GM23338 (cell line): ENCODE measurements at regions not wholly inside any gene's neighbourhood (a gene's known extent, or its start where the extent isn't known, plus 50 kb on each side); places are given as distances from the start of the nearest gene placed in this dataset.

Source experiments
- ATAC-seq: fragments of 200-7000 bp; cut with Tn5 transposase; 3 replicates; pipeline ENCODE4 v1.9.1; 2020
- DNase-seq: peaks from one replicate; pipeline ENCODE4 v3.0.0-alpha.2; 2015; ENCODE audit warnings: low spot score
- H2AFZ ChIP-seq: fragments of 200-600 bp; sonication (generic); 2 replicates; pipeline ENCODE4 v1.8.0; 2016; ENCODE audit warnings: antibody characterized with exemption, mild to moderate bottlenecking, moderate library complexity
- H3F3A ChIP-seq: fragments of 200-600 bp; sonication (generic); replicated peaks from 2 replicates; pipeline ENCODE4 v1.8.0; 2017; ENCODE audit warnings: antibody characterized with exemption, mixed run types, low read depth
- H3K27ac ChIP-seq: fragments of 200-600 bp; sonication (generic); 2 replicates; pipeline ENCODE4 v1.6.1; 2016; ENCODE audit warnings: low read depth
- H3K27me3 ChIP-seq: fragments of 200-600 bp; sonication (generic); 2 replicates; pipeline ENCODE4 v1.8.0; 2016; ENCODE audit warnings: mild to moderate bottlenecking, mixed run types, moderate library complexity; ENCODE audit not compliant: insufficient read depth
- H3K36me3 ChIP-seq: fragments of 200-600 bp; sonication (generic); 2 replicates; pipeline ENCODE4 v1.8.0; 2016; ENCODE audit warnings: mild to moderate bottlenecking; ENCODE audit not compliant: insufficient read depth
- H3K4me1 ChIP-seq: fragments of 200-600 bp; sonication (generic); 2 replicates; pipeline ENCODE4 v1.8.0; 2016; ENCODE audit warnings: mild to moderate bottlenecking, moderate library complexity; ENCODE audit not compliant: insufficient read depth
- H3K4me2 ChIP-seq: fragments of 200-600 bp; sonication (generic); 2 replicates; pipeline ENCODE4 v1.7.1; 2017; ENCODE audit warnings: mixed run types
- H3K4me3 ChIP-seq: fragments of 200-600 bp; sonication (generic); 2 replicates; pipeline ENCODE4 v1.6.1; 2016; ENCODE audit warnings: mixed run types
- H3K79me2 ChIP-seq: fragments of 200-600 bp; sonication (generic); replicated peaks from 2 replicates; pipeline ENCODE4 v1.8.0; 2017; ENCODE audit warnings: mild to moderate bottlenecking; ENCODE audit not compliant: insufficient read depth
- H3K9me2 ChIP-seq: fragments of 200-600 bp; sonication (generic); 2 replicates; pipeline ENCODE4 v1.8.0; 2017; ENCODE audit not compliant: insufficient read depth
- H4K20me1 ChIP-seq: fragments of 200-600 bp; sonication (generic); replicated peaks from 2 replicates; pipeline ENCODE4 v1.8.0; 2017; ENCODE audit warnings: mild to moderate bottlenecking; ENCODE audit not compliant: insufficient read depth
- H3K27ac Mint-ChIP-seq: 2 replicates; pipeline ENCODE4 v1.8.0; 2020; ENCODE audit warnings: inconsistent platforms, mild to moderate bottlenecking, moderate library complexity, mixed read lengths
- H3K27me3 Mint-ChIP-seq: 3 replicates; pipeline ENCODE4 v1.8.0; 2022; ENCODE audit warnings: low read depth, mild to moderate bottlenecking, moderate library complexity, mixed read lengths, inconsistent platforms; ENCODE audit not compliant: insufficient read depth, poor library complexity
- H3K36me3 Mint-ChIP-seq: 3 replicates; pipeline ENCODE4 v1.8.0; 2021; ENCODE audit warnings: low read depth, mild to moderate bottlenecking, inconsistent platforms, moderate library complexity, mixed read lengths
- H3K4me1 Mint-ChIP-seq: 3 replicates; pipeline ENCODE4 v1.8.0; 2020; ENCODE audit warnings: mild to moderate bottlenecking, inconsistent platforms, mixed read lengths
- H3K4me3 Mint-ChIP-seq: 3 replicates; pipeline ENCODE4 v1.8.0; 2021; ENCODE audit warnings: moderate library complexity, mild to moderate bottlenecking, inconsistent platforms, mixed read lengths
- H3K9me3 Mint-ChIP-seq: 3 replicates; pipeline ENCODE4 v1.8.0; 2020; ENCODE audit warnings: moderate library complexity, mild to moderate bottlenecking, inconsistent platforms, mixed read lengths
- CREB1 ChIP-seq: fragments of 250-450 bp; sonication (Bioruptor Pico); IDR thresholded peaks from 2 replicates; pipeline ENCODE4 v1.5.0; 2020; ENCODE audit warnings: low read depth, mild to moderate bottlenecking, moderate library complexity
- EZH2 ChIP-seq: fragments of 200-600 bp; sonication (generic); IDR thresholded peaks from one replicate; pipeline ENCODE4 v1.8.0; 2017; ENCODE audit warnings: antibody characterized with exemption, mild to moderate bottlenecking, low read depth; ENCODE audit not compliant: unreplicated experiment
- EZH2phosphoT487 ChIP-seq: fragments of 200-600 bp; sonication (generic); IDR thresholded peaks from one replicate; pipeline ENCODE4 v1.8.1; 2018; ENCODE audit warnings: antibody characterized with exemption; ENCODE audit not compliant: unreplicated experiment
- NANOG ChIP-seq: IDR thresholded peaks from 2 replicates; pipeline ENCODE4 v1.6.1; 2016; ENCODE audit warnings: antibody characterized with exemption, borderline replicate concordance
- STAT1 ChIP-seq: IDR thresholded peaks from one replicate; pipeline ENCODE4 v1.6.1; 2016; ENCODE audit warnings: antibody characterized with exemption; ENCODE audit not compliant: unreplicated experiment
- ZNF114 ChIP-seq: fragments of 250-450 bp; sonication (Bioruptor Pico); IDR thresholded peaks from 2 replicates; pipeline ENCODE4 v1.5.0; 2020; ENCODE audit warnings: mild to moderate bottlenecking, moderate library complexity
- ZNF331 ChIP-seq: fragments of 250-450 bp; sonication (Bioruptor Pico); IDR thresholded peaks from 2 replicates; pipeline ENCODE4 v1.5.0; 2020; ENCODE audit warnings: low read depth, mild to moderate bottlenecking, moderate library complexity
- TF ChIP-seq, protein P1 (sequence below), 2 experiments: fragments of 200-600 bp in 1 of 2; sonication (generic) in 1 of 2; conservative IDR thresholded peaks; 2 replicates each; pipeline versions ENCODE4 v1.5.1 to v1.6.1; 2016 to 2017; ENCODE audit warnings: antibody characterized with exemption in 2 of 2, low read depth in 2 of 2, mild to moderate bottlenecking in 2 of 2, moderate library complexity in 1 of 2
- TF ChIP-seq, protein P2 (sequence below): IDR thresholded peaks from 2 replicates; pipeline ENCODE4 v1.6.1; 2016; ENCODE audit warnings: antibody characterized with exemption
- TF ChIP-seq, protein P3 (sequence below): fragments of 250-450 bp; sonication (Bioruptor Pico); IDR thresholded peaks from 2 replicates; pipeline ENCODE4 v1.5.0; 2020; ENCODE audit warnings: mild to moderate bottlenecking, moderate library complexity

DNA sequence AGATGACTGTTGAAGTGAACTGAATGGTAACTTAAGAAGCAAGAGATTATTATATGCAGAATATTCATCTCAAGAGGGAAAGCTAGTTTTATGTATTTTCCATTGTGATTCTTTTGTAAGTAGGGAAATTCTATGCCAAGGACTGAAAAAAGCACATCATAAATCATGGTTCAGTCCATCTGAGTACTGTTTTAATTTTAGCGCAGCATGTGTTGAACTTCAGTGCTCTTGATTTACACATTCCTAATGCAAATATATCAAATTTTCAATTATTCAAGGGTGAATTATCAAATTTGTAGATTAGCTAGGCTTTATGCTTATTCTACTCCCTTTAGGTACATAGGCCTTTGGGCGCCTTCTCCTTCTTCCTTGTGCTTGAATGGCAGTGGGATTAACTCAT, 50.3 kb upstream of the TCF12 start:
- TF ChIP-seq ZNF114 (no peak), STAT1 (no peak), EZH2 (no peak), NANOG (no peak), CREB1 (CRISPR knock-in tag) (no peak)
- Histone ChIP-seq H3K79me2 (no peaks in the 10 kb centered on the region), H2AFZ (no peak overlapping the region), H3K27me3 (no peaks in the 10 kb centered on the region), H3F3A (no peaks in the 10 kb centered on the region), H3K4me1 (peaks cover 2% of the 10 kb centered on the region; the same call in 1 of the 2 replicates), H4K20me1 (no peaks in the 10 kb centered on the region), H3K27ac (no peak overlapping the region), H3K4me2 (no peak overlapping the region), H3K36me3 (no peaks in the 10 kb centered on the region), H3K4me3 (no peak overlapping the region), H3K9me2 (no peaks in the 10 kb centered on the region)
- H3K9me3 Mint-ChIP-seq: no peaks in the 10 kb centered on the region
- ATAC-seq (no peak), DNase-seq (no peak)
- H3K4me3 Mint-ChIP-seq: no peak overlapping the region
- no peaks in the 10 kb centered on the region for H3K36me3 Mint-ChIP-seq
- peaks cover 13% of the 10 kb centered on the region; the same call in 2 of the 3 replicates for H3K4me1 Mint-ChIP-seq
- H3K27ac Mint-ChIP-seq: no peak overlapping the region
- H3K27me3 Mint-ChIP-seq: no peaks in the 10 kb centered on the region

DNA sequence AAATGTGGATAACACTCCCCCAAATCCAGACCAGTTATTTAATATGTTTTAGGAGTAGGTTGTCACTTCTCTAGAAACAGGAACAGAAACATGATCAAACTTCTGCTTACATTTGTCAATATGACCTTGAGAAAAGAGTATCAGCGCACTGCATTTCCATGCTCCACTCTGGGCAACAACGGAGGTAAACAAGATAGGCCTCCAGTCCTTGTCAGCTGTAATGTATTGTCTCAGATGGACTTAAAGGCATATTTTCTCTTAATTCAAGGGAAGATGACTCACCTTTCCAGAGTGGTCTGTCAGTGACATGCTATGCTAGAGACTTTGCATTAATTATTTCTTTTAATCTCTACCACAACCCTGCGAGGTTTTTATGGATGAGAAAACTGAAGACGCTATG, 51.6 kb upstream of the TCF12 start:
- Histone ChIP-seq H3K4me2 (no peak overlapping the region), H3K4me1 (peaks cover 2% of the 10 kb centered on the region; the same call in 1 of the 2 replicates), H3F3A (no peaks in the 10 kb centered on the region), H3K27me3 (no peaks in the 10 kb centered on the region), H4K20me1 (no peaks in the 10 kb centered on the region), H3K36me3 (no peaks in the 10 kb centered on the region), H2AFZ (no peak overlapping the region), H3K9me2 (no peaks in the 10 kb centered on the region), H3K4me3 (no peak overlapping the region), H3K27ac (no peak overlapping the region), H3K79me2 (no peaks in the 10 kb centered on the region)
- no peak overlapping the region for H3K4me3 Mint-ChIP-seq
- no peak for ATAC-seq
- H3K4me1 Mint-ChIP-seq: peaks cover 7% of the 10 kb centered on the region; the same call in 2 of the 3 replicates
- H3K36me3 Mint-ChIP-seq: no peaks in the 10 kb centered on the region
- H3K9me3 Mint-ChIP-seq: no peaks in the 10 kb centered on the region
- H3K27me3 Mint-ChIP-seq: no peaks in the 10 kb centered on the region
- DNase-seq: no peak
- H3K27ac Mint-ChIP-seq: no peak overlapping the region
- TF ChIP-seq, protein P1, sequence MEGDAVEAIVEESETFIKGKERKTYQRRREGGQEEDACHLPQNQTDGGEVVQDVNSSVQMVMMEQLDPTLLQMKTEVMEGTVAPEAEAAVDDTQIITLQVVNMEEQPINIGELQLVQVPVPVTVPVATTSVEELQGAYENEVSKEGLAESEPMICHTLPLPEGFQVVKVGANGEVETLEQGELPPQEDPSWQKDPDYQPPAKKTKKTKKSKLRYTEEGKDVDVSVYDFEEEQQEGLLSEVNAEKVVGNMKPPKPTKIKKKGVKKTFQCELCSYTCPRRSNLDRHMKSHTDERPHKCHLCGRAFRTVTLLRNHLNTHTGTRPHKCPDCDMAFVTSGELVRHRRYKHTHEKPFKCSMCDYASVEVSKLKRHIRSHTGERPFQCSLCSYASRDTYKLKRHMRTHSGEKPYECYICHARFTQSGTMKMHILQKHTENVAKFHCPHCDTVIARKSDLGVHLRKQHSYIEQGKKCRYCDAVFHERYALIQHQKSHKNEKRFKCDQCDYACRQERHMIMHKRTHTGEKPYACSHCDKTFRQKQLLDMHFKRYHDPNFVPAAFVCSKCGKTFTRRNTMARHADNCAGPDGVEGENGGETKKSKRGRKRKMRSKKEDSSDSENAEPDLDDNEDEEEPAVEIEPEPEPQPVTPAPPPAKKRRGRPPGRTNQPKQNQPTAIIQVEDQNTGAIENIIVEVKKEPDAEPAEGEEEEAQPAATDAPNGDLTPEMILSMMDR (conservative IDR thresholded peaks at IDR 0.05; ENCODE audit: low read depth in 2 of 2): no peak
- TF ChIP-seq ZNF331 (no peak), EZH2phosphoT487 (no peak), EZH2 (no peak), NANOG (no peak)
- TF ChIP-seq, protein P2, sequence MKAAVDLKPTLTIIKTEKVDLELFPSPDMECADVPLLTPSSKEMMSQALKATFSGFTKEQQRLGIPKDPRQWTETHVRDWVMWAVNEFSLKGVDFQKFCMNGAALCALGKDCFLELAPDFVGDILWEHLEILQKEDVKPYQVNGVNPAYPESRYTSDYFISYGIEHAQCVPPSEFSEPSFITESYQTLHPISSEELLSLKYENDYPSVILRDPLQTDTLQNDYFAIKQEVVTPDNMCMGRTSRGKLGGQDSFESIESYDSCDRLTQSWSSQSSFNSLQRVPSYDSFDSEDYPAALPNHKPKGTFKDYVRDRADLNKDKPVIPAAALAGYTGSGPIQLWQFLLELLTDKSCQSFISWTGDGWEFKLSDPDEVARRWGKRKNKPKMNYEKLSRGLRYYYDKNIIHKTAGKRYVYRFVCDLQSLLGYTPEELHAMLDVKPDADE: no peak
- TF ChIP-seq, protein P3, sequence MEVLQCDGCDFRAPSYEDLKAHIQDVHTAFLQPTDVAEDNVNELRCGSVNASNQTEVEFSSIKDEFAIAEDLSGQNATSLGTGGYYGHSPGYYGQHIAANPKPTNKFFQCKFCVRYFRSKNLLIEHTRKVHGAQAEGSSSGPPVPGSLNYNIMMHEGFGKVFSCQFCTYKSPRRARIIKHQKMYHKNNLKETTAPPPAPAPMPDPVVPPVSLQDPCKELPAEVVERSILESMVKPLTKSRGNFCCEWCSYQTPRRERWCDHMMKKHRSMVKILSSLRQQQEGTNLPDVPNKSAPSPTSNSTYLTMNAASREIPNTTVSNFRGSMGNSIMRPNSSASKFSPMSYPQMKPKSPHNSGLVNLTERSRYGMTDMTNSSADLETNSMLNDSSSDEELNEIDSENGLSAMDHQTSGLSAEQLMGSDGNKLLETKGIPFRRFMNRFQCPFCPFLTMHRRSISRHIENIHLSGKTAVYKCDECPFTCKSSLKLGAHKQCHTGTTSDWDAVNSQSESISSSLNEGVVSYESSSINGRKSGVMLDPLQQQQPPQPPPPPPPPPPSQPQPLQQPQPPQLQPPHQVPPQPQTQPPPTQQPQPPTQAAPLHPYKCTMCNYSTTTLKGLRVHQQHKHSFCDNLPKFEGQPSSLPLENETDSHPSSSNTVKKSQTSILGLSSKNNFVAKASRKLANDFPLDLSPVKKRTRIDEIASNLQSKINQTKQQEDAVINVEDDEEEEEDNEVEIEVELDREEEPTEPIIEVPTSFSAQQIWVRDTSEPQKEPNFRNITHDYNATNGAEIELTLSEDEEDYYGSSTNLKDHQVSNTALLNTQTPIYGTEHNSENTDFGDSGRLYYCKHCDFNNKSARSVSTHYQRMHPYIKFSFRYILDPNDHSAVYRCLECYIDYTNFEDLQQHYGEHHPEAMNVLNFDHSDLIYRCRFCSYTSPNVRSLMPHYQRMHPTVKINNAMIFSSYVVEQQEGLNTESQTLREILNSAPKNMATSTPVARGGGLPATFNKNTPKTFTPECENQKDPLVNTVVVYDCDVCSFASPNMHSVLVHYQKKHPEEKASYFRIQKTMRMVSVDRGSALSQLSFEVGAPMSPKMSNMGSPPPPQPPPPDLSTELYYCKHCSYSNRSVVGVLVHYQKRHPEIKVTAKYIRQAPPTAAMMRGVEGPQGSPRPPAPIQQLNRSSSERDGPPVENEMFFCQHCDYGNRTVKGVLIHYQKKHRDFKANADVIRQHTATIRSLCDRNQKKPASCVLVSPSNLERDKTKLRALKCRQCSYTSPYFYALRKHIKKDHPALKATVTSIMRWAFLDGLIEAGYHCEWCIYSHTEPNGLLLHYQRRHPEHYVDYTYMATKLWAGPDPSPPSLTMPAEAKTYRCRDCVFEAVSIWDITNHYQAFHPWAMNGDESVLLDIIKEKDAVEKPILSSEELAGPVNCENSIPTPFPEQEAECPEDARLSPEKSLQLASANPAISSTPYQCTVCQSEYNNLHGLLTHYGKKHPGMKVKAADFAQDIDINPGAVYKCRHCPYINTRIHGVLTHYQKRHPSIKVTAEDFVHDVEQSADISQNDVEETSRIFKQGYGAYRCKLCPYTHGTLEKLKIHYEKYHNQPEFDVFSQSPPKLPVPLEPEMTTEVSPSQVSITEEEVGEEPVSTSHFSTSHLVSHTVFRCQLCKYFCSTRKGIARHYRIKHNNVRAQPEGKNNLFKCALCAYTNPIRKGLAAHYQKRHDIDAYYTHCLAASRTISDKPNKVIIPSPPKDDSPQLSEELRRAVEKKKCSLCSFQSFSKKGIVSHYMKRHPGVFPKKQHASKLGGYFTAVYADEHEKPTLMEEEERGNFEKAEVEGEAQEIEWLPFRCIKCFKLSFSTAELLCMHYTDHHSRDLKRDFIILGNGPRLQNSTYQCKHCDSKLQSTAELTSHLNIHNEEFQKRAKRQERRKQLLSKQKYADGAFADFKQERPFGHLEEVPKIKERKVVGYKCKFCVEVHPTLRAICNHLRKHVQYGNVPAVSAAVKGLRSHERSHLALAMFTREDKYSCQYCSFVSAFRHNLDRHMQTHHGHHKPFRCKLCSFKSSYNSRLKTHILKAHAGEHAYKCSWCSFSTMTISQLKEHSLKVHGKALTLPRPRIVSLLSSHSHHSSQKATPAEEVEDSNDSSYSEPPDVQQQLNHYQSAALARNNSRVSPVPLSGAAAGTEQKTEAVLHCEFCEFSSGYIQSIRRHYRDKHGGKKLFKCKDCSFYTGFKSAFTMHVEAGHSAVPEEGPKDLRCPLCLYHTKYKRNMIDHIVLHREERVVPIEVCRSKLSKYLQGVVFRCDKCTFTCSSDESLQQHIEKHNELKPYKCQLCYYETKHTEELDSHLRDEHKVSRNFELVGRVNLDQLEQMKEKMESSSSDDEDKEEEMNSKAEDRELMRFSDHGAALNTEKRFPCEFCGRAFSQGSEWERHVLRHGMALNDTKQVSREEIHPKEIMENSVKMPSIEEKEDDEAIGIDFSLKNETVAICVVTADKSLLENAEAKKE (CRISPR knock-in tag): no peak
